ENCODE measurements at regions not wholly inside any gene's neighbourhood (a gene's known extent, or its start where the extent isn't known, plus 50 kb on each side); places are given as distances from the start of the nearest gene placed in this dataset.
"Not testable (repeated sequence)": the region's sequence is repeated elsewhere in the genome, so short reads cannot be mapped to it uniquely, and the experiment has no call there.

DNA sequence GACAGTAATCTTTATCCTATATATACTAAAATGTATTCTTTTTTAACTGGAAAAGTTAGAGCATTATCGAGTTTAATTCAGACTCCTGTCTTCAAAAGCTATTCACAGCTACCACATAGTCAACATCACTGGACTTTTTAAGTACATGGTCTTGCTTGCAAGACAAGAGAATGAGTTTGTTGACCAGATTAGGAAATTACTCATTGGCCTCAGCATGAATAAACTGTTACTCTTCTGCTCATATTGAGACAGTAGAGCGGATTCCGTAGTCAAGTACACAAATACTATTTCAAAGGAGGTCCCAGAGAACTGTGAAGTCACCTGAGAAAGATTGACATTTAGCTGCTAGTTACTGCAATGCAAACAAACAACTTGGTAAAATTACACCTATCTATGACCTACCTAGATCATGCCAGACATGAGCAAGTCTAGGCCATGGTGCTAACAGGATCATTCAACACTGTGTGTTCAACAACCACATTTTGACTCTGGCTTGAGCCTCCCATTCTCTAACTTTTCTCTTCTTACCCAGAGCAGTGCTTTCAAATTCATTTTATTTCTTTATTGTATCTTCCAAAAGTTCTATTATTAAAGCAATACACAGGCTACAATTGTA lies 280.9 kb downstream of the NEBL start:
- no peak for DNase-seq (ENCODE audit: low spot score)

DNA sequence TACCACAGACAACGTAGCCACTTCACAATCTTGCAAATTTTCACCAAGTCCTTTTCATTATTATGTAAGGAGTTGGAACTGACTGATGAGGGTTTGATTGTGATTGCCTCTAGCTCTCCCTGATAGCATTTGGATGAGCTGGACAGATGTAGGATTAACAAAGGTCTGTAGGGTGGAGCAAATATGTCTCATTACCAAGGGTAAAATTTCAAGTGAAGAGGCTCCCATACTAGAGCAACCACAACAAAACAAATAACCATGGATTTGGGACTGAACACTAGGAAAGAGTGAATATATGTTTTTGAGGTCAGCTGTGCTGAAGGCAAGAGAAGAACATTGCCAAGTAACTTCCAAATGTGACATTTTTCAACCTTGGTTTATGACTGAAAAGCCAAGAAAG lies 281.7 kb downstream of the NEBL start:
- no peak for DNase-seq (ENCODE audit: low spot score)

DNA sequence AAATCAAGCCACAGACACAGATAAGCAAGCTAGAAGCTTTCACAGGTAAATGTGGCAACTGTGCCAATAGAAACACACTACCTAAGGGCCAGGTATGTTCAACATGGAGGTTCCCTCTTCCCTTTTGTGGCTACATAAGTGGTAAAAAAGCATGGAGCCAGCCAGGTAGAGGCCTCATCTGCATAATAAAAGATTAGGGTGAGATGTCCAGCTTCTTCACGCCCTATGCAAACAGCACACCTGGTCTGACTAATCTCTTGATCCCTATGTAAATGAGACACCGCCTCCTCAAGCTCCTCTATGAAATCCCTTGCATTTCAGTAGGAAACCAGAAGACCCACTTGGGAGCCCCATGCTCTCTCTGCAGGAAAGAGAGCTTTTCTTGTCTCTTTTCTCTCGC lies 282.2 kb downstream of the NEBL start:
- no peak for DNase-seq (ENCODE audit: low spot score)

DNA sequence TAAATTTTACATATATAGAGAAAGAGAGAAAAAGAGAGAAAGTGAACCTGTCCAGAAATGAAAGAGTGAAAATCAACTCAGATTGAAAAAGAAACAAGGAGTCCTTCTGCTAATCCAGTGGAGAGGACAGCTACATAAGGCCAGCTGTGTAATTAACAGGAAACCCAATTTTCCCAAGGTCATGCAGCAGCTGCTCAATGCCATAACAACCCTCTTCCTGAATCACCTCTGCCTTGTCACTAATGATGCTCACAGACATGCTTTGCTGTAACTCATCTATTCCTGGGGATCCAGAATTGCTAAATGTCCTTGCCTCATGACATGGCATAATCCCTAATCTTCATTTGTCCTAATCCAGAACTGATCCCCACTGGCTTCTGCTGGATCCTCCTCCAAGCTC lies 288.6 kb downstream of the NEBL start:
- DNase-seq (ENCODE audit: low spot score): no peak

DNA sequence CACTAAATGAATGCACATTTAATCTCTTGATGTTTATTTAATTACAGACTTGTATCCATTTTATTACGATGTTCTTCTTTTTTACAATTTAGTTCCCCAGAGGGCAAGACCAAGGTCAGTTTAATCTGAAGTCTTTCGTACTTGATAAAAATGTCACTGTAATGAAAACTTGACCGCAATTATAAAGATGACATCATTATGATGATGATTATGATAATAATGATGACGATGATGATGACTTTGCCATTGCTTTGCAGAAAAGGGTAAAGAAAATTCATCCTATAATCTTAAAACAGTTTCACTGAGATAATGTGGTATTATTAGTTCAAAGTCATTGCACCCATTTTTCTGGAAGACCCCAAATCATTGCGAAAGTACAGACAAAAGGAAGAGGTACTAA lies 290.1 kb downstream of the NEBL start:
- no peak for DNase-seq (ENCODE audit: low spot score)

DNA sequence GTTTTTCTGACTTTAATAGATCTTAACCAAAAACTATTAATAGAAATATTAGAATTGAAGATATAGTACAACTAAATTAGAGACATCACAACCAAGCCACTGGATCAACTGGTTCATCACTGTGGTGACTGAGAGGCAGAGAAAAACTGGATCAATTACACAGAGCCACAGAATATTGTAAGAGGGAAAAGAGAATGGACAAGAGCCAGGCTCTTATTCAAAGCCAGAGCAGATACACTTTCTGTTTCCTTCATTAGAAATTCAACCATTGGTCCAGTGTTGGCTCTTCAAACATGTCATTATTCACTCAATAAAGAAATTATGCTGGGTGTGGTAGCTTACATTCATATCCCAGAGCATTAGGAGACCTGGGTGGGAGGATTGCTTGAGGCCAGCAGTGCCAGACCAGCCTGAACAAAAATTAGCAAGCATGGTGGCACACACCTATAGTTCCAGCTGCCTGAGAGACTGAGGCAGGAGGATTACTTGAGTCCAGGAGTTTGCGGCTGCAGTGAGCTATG lies 295.1 kb downstream of the NEBL start:
- no peak for DNase-seq (ENCODE audit: low spot score)

DNA sequence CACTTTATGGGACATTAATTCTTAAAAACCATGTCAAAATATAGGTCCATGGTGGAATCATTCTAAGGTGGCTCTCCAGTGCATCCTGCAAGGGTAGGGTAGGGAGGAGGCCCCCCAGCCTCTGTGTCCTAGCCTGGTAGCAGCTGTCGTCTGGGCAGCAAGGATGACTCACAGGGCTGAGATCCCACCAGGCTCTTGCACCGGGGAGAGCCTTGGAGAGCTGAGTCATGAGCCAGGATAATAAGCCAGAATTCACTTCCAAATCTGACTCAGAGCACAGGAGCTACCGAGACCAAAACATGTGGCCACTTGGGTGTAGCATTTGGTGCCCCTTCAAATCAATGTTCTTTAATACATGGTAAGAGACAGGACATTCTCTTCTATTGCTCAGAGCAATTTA lies 298.5 kb downstream of the NEBL start:
- no peak for DNase-seq (ENCODE audit: low spot score)

DNA sequence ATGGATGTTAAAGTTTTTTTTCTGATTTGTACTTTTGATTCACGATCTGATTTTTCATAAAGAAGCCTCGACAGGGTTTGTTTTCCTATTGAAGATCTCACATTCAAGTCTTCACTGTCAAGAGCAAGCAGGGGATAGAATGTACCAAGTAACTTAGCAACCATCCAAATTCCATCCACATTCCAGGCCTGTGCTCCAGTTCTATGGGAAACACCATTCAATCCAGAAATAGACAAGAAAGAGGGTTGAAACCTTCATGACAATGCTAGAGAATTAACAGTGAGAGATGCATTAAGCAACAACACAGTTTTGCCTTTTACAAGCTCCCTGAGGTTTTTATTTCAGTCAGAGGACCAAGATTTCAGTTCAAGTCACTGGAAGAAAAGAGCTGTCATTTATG lies 300.2 kb downstream of the NEBL start:
- DNase-seq (ENCODE audit: low spot score): no peak

DNA sequence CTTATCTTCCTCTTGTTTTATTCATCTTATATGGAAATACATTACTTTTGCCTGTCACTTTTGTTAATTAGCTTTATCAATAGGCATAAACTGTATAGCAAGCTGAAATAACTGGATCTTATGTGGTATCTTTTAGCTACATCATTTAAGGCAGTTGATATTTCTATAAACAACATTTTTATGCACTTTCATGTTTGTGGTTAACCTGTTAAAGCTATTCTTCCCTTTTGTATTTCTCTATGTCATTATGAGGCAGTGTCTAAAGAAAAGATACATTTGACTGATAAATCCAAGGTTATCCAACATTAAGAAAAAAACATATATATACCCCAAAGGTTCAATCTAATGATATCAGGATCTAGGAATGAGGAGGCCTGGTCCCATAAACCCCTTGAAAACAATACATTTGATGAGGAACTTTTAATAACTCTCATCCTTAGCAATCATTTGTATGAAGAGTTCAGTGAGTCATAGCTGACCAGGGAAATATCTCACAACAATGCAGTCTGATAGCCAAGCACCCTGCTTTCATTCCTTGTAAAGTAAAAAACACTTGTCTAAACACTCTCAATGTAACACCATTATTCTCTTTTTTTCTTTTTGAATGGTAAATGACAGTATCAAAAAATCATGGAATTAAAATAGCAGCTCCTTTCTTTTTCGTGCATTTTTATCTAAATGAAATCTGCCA lies 300.9 kb downstream of the NEBL start:
- DNase-seq (ENCODE audit: low spot score): no peak

DNA sequence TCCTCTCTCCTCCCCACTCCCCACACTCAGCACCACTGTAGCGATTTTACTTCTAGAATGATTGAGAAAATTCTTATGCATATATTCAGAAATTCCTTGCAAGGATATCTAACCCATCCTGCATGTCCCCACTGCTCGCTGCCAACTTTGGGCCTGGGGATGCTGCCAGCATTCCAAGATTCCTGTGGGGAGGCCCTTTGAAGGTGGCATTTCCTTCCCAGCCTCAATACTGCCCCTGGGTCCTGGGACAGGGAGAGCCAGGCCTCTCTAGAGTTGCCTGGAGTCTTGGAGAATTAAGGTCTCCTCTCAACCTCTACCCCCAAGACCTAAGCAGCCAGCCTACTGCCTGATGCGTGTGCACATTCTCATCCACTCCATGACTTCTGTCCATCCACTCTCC lies 303.5 kb downstream of the NEBL start:
- DNase-seq (ENCODE audit: low spot score): no peak

DNA sequence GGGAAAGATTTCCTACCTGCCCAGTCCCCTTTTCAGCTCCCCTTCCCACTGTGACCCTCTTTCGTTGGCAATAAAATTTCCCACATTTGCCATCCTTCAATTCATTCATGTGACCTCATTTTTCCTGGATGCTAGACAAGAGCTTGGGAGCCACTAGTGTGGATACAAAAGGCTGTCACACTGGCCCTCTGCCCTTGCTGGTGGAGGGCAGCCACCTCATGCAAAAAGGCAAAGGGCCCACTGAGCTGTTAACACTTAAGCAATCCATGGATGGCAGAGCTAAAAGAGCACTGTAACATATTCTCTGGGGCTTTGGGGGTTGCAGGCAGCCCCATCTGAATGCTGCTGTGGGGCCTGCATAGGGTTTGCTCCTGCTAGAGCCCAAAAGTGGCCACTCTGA lies 315.1 kb downstream of the NEBL start:
- no peak for DNase-seq (ENCODE audit: low spot score)

DNA sequence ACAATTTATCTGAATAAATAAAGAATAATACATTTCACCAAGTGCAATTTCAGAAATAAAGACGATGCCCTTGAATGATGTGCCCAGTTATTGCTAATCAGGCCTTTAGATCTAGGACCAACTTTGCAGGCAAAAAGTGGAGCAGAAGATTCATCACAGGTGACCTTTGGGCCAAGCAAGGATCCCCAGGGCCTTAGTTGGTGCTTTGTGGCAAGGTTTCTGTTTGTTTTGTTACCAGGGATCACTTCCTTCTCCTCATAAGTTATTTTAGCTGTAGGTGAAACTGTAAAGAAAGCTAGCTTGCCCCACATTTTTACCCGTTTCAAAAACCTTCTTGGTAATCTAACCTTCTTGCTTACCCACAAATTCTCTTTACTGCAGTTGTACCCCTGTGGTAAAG lies 323.2 kb downstream of the NEBL start:
- DNase-seq (ENCODE audit: low spot score): no peak

DNA sequence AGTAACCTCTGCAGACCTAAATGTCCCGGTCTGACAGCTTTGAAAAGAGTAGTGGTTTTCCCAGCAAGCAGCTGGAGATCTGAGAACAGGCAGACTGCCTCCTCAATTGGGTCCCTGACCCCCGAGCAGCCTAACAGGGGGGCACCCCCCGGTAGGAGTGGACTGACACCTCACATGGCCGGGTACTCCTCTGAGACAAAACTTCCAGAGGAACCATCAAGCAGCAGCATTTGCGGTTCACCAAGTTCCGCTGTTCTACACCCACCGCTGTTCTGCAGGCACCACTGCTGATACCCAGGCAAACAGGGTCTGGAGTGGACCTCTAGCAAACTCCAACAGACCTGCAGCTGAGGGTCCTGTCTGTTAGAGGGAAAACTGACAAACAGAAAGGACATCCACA lies 341.1 kb downstream of the NEBL start:
- not testable (repeated sequence) for DNase-seq (ENCODE audit: low spot score)

DNA sequence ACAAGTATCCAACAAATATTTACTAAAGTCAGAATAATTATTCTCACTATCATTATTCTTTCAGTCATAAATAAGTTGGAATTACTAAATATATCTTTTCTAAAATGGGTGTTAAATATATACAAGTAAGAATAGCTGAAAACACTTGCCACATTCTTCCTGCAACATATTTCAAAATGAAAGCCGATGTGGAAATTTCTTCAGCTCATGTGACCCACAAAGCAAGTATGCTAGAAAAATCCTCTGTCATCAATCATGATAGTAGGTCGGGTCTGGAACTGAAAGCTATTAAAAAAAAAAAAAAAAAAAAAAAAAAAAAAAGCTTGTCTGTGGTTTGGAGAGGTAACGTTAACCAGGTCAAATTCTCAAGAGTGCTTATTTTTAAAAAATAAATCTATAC lies 344.7 kb downstream of the NEBL start:
- DNase-seq (ENCODE audit: low spot score): no peak

DNA sequence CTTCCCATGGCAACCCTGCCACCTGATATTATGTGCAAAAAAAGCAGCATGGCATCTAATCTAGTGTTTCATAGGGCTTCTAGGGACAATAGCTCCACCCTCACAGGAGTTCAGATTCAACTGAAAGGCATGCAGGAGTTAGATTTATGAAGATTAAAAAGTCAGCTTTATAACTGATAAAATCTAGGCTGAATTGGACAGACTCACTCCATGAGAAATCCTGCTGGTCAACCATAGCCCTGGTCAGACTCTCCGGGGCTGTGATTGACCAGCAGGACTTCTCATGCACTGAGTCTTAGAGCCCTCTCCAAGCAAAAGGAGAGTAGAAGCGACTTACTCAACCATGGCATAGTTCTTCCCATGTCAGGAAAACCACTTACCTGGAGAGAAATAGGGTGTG lies 345.4 kb downstream of the NEBL start:
- DNase-seq (ENCODE audit: low spot score): no peak

DNA sequence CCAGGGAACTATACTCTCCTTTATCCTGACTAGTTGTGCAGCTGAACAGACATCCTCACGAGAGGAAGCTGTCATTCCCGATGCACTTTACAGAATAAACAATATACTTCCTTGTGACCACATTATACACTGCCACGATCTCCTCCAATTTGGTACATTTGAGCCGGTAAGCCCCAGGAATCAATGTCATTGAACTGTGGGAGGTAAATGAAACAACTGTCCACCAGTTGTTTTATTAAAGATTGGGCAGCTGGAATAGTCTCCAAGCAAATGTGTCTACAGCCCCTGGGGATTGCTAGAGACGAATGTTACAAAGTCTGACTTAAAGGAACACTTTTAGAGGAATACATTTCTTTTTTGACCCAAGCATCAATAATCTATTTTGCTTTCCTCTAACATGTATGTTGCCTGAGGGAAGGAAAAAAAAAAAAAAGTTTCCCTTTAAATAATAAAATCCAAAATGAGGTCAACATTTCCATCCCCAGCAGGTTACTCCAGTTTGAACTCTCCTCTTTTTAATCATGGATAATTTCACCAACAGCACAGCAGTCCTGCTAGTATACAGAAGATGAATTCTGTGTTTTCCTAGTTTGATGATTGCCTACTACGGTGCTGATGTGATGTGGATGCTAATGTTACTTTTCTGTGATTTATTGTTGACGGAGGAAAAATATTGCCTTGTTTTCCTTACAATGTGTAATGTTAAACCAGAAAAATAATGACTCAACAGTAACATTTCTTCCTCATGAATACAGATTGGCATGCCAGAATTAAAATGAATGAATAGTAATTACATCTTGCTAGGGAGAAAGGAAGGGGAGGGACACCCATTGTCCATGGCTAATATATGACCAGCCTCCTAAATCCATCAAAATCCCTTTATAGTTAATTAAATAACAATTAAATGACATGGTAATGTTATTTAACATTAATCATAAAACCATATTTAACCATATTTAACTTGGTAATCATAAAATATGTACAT lies 360.9 kb downstream of the NEBL start:
- no peak for DNase-seq (ENCODE audit: low spot score)

DNA sequence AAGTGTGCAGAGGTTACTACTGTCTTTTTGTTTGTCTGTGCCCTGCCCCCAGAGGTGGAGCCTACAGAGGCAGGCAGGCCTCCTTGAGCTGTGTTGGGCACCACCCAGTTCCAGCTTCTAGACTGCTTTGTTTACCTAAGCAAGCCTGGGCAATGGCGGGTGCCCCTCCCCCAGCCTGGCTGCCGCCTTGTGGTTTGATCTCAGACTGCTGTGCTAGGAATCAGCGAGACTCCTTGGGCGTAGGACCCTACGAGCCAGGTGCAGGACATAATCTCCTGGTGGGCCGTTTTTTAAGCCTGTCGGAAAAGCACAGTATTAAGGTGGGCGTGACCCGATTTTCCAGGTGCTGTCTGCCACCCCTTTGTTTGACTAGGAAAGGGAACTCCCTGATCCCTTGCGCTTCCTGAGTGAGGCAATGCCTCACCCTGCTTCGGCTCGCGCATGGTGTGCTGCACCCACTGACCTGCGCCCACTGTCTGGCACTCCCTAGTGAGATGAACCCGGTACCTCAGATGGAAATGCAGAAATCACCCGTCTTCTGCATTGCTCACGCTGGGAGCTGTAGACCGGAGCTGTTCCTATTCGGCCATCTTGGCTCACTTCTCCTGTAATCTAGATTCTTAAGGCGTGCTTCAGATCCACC lies 365.7 kb downstream of the NEBL start:
- peak; percentile 87 for DNase-seq (ENCODE audit: low spot score)

DNA sequence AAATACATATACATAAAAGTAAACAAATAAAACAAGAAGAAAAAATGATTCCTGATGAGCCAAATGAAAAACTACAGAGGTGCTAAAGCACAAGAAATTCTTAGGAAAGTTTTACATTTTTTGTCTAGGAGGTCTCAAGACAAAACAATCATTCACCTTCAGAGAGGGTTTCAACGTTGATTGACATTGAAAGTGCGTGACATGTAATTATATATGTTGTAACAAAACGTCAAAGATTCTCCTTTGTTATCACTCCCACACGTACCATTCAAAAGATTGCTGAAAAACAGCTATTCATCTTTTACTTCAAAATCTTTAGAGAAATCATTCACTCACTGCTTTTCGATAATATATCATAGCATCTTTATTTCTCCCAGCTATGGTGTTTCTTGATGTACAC lies 375.9 kb downstream of the NEBL start:
- DNase-seq (ENCODE audit: low spot score): no peak

DNA sequence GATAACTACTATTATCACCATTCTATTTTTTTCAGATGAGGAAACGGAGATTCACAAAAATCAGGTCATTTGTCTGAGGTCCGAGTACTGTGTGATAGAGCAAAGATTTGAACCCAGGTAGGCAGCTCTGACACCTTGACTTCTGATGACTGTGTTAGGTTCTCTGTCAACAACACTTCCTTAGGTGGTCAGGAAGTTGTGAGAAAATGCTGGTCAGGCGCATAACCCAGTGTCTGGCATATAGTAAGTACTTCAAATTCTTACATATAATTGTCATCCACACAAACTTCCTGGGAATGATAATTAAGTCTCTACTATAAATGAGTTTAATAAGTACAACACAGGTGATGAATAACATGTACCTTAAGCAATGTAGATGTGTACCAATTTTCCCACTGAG lies 381.5 kb downstream of the NEBL start:
- DNase-seq (ENCODE audit: low spot score): no peak

DNA sequence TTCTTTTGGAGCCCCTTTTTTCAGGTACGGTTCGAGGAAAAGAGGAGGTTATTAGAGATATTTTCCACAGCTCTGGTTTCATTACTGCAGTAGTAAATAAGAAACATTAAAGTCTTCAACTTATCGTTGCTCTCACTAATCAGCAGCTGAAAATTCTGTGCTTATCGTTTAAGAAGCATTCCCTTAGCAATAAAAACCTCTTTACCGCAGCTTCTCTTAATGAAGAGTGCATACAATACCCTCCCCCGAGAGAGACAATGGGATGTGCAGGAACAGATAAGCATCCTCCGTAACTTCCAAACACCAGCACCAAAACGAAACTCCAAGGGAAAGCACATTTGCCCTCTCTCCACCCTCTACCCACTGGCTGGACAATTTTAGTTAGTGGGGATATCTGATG lies 384.5 kb downstream of the NEBL start:
- no peak for DNase-seq (ENCODE audit: low spot score)

DNA sequence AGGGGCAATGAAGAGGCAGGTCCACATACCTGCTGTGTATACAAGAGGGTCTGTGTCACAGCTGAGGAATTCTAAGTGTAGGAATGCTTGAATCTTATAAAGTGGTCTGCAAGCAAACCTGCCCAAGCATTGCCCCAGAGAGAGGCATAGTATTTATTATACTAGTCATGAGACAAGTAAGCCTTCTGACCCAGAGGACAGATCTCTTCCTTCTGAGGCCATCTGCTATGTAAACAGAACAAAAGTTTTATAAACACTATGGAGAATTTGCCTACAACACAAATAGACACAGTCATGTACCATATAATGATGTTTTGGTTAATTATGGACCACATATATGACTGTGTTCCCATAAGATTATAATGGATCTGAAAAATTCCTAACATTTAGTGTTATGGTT lies 388.2 kb downstream of the NEBL start:
- no peak for DNase-seq (ENCODE audit: low spot score)
